Mammary epithelial cell (primary cell): ENCODE measurements at regions not wholly inside any gene's neighbourhood (a gene's known extent, or its start where the extent isn't known, plus 50 kb on each side); places are given as distances from the start of the nearest gene placed in this dataset.

Experiments used
- CTCF ChIP-seq, 2 donors: IDR thresholded peaks in 1 of 2; conservative IDR thresholded peaks in 1 of 2; 2 replicates each; pipeline ENCODE4 v1.5.1; 2011 to 2012; ENCODE audit warnings: inconsistent platforms in 2 of 2, low read length in 2 of 2, mild to moderate bottlenecking in 2 of 2, control low read depth in 1 of 2, low read depth in 1 of 2; ENCODE audit not compliant: insufficient read depth in 1 of 2; ENCODE audit errors: extremely low read depth in 1 of 2
- EZH2 ChIP-seq: IDR thresholded peaks from 2 replicates; pipeline ENCODE4 v1.6.1; 2012; ENCODE audit warnings: low read length, inconsistent platforms, borderline replicate concordance

GRCh38 chr21:16492356-16492755 lies 762.6 kb downstream of the USP25 start:
- TF ChIP-seq CTCF (conservative IDR thresholded peaks at IDR 0.05 in 1 of 2, IDR thresholded peaks at IDR 0.05 in 1 of 2; ENCODE audit: extremely low read depth in 1 of 2, insufficient read depth in 1 of 2, low read depth in 1 of 2, low read length in 2 of 2), result no peak
- TF ChIP-seq EZH2, result no peak
